Body of pancreas (tissue), 4 donors: ENCODE measurements at regions not wholly inside any gene's neighbourhood (a gene's known extent, or its start where the extent isn't known, plus 50 kb on each side); places are given as distances from the start of the nearest gene placed in this dataset.

Experiments
- POLR2A ChIP-seq, 3 donors: fragments of 450-650 bp; IDR thresholded peaks; one replicate each; pipeline ENCODE4 v1.6.1; 2016; ENCODE audit warnings: antibody characterized with exemption in 3 of 3, mild to moderate bottlenecking in 2 of 3
- TF ChIP-seq, protein P1 (sequence below), 7 experiments: fragments of 450-650 bp in 4 of 7; fragments of 200-600 bp in 3 of 7; sonication (generic) in 3 of 7; IDR thresholded peaks; one replicate each; pipeline ENCODE4 v1.5.1; 2016 to 2019; ENCODE audit warnings: antibody characterized with exemption in 7 of 7

DNA sequence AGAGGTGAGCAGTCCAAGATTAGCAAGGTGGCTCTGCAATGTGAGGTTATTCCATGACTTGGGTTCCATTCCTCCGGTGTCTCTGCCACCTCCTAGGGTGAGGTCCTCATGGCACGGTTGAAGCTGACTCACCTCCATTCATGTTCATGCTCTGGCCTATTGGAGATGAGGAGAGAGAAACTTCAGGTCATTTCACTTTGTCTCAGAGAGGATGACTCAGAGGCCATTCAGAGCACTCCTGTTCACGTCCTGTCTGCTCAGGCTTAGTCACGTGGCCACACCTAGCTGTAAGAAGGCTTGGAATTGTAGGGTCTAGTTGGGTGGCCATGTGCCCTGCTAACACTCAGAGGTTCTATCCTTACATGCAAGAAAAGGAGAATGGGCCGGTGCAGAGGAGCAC lies 67.5 kb upstream of the MBOAT2 start:
- no peak for TF ChIP-seq POLR2A (IDR thresholded peaks at IDR 0.05)
- TF ChIP-seq, protein P1, sequence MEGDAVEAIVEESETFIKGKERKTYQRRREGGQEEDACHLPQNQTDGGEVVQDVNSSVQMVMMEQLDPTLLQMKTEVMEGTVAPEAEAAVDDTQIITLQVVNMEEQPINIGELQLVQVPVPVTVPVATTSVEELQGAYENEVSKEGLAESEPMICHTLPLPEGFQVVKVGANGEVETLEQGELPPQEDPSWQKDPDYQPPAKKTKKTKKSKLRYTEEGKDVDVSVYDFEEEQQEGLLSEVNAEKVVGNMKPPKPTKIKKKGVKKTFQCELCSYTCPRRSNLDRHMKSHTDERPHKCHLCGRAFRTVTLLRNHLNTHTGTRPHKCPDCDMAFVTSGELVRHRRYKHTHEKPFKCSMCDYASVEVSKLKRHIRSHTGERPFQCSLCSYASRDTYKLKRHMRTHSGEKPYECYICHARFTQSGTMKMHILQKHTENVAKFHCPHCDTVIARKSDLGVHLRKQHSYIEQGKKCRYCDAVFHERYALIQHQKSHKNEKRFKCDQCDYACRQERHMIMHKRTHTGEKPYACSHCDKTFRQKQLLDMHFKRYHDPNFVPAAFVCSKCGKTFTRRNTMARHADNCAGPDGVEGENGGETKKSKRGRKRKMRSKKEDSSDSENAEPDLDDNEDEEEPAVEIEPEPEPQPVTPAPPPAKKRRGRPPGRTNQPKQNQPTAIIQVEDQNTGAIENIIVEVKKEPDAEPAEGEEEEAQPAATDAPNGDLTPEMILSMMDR (IDR thresholded peaks at IDR 0.05): no peak
